Neural cell (in vitro differentiated cells): ENCODE measurements at regions not wholly inside any gene's neighbourhood (a gene's known extent, or its start where the extent isn't known, plus 50 kb on each side); places are given as distances from the start of the nearest gene placed in this dataset.

Source experiments
- H2AFZ ChIP-seq: fragments of 200-600, 300-800 bp; sonication (generic), shearing (Covaris generic); 2 replicates; pipeline ENCODE4 v1.6.0; 2014; ENCODE audit warnings: low read depth, mild to moderate bottlenecking, antibody characterized with exemption, low read length, moderate library complexity
- H3F3A ChIP-seq: fragments of 200-600 bp; shearing (Covaris generic); 2 replicates; pipeline ENCODE4 v1.6.1; 2016; ENCODE audit warnings: mild to moderate bottlenecking, moderate library complexity, mixed read lengths, antibody characterized with exemption, low read length; ENCODE audit not compliant: insufficient read depth, poor library complexity, severe bottlenecking
- H3K27ac ChIP-seq: fragments of 200-600, 300-800 bp; sonication (generic), shearing (Covaris generic); 2 replicates; pipeline ENCODE4 v1.5.1; 2014; ENCODE audit warnings: mild to moderate bottlenecking, low read length, moderate library complexity
- H3K27me3 ChIP-seq: fragments of 300-800, 200-600 bp; sonication (generic), shearing (Covaris generic); 2 replicates; pipeline ENCODE4 v1.6.0; 2014; ENCODE audit warnings: mild to moderate bottlenecking, low read depth, low read length, moderate library complexity; ENCODE audit not compliant: insufficient read depth
- H3K36me3 ChIP-seq: fragments of 300-800, 200-600 bp; sonication (generic), shearing (Covaris generic); 2 replicates; pipeline ENCODE4 v1.5.1; 2014; ENCODE audit warnings: mild to moderate bottlenecking, antibody characterized with exemption, low read length, moderate library complexity; ENCODE audit not compliant: insufficient read depth
- H3K4me2 ChIP-seq: fragments of 300-800, 200-600 bp; sonication (generic), shearing (Covaris generic); 2 replicates; pipeline ENCODE4 v1.6.0; 2014; ENCODE audit warnings: mild to moderate bottlenecking, low read length
- H3K4me3 ChIP-seq: fragments of 300-800, 200-600 bp; sonication (generic), shearing (Covaris generic); 2 replicates; pipeline ENCODE4 v1.5.1; 2014; ENCODE audit warnings: mild to moderate bottlenecking, low read length, moderate library complexity
- H3K79me2 ChIP-seq: fragments of 200-600 bp; shearing (Covaris generic); replicated peaks from 2 replicates; pipeline ENCODE4 v1.6.0; 2014; ENCODE audit warnings: mild to moderate bottlenecking, low read length, moderate library complexity; ENCODE audit not compliant: insufficient read depth
- H3K9ac ChIP-seq: fragments of 300-800, 200-600 bp; sonication (generic), shearing (Covaris generic); 2 replicates; pipeline ENCODE4 v1.6.1; 2016; ENCODE audit warnings: mild to moderate bottlenecking, low read length, mixed read lengths
- H3K9me2 ChIP-seq: fragments of 200-600 bp; shearing (Covaris generic); 2 replicates; pipeline ENCODE4 v1.6.1; 2016; ENCODE audit warnings: mild to moderate bottlenecking, low read length, mixed read lengths; ENCODE audit not compliant: insufficient read depth
- H3K9me3 ChIP-seq: fragments of 200-600, 300-800 bp; sonication (generic), shearing (Covaris generic); 2 replicates; pipeline ENCODE4 v1.6.1; 2016; ENCODE audit warnings: mild to moderate bottlenecking, mixed run types, low read length, moderate library complexity, mixed read lengths
- H4K20me1 ChIP-seq: fragments of 200-600 bp; shearing (Covaris generic); 2 replicates; pipeline ENCODE4 v1.6.1; 2016; ENCODE audit warnings: mild to moderate bottlenecking, mixed run types; ENCODE audit not compliant: insufficient read depth
- EP300 ChIP-seq: fragments of 450-650 bp; conservative IDR thresholded peaks from 2 replicates; pipeline ENCODE4 v1.6.1; 2014; ENCODE audit warnings: antibody characterized with exemption, mild to moderate bottlenecking, moderate library complexity; ENCODE audit not compliant: poor library complexity, severe bottlenecking
- EZH2 ChIP-seq: fragments of 200-600, 300-800 bp; shearing (Covaris generic), sonication (generic); IDR thresholded peaks from 2 replicates; pipeline ENCODE4 v1.6.1; 2014; ENCODE audit warnings: antibody characterized with exemption, low read length, borderline replicate concordance, mild to moderate bottlenecking; ENCODE audit not compliant: insufficient read depth, poor library complexity, severe bottlenecking
- MXI1 ChIP-seq: fragments of 450-650 bp; conservative IDR thresholded peaks from 2 replicates; pipeline ENCODE4 v1.6.1; 2014; ENCODE audit warnings: antibody characterized with exemption, mild to moderate bottlenecking; ENCODE audit not compliant: poor library complexity, severe bottlenecking
- POLR2AphosphoS5 ChIP-seq: IDR thresholded peaks from 2 replicates; pipeline ENCODE4 v1.6.1; 2012
- RAD21 ChIP-seq: fragments of 450-650 bp; conservative IDR thresholded peaks from 2 replicates; pipeline ENCODE4 v1.6.1; 2014; ENCODE audit warnings: antibody characterized with exemption, mild to moderate bottlenecking, moderate library complexity
- SMC3 ChIP-seq: fragments of 450-650 bp; conservative IDR thresholded peaks from 2 replicates; pipeline ENCODE4 v1.6.1; 2014; ENCODE audit warnings: antibody characterized with exemption, mild to moderate bottlenecking, moderate library complexity; ENCODE audit not compliant: poor library complexity
- TAF1 ChIP-seq: IDR thresholded peaks from 2 replicates; pipeline ENCODE4 v1.6.1; 2012; ENCODE audit warnings: low read depth
- TF ChIP-seq, protein P1 (sequence below): fragments of 450-650 bp; IDR thresholded peaks from 2 replicates; pipeline ENCODE4 v1.5.1; 2014; ENCODE audit warnings: antibody characterized with exemption, mild to moderate bottlenecking, moderate library complexity; ENCODE audit not compliant: poor library complexity, severe bottlenecking
- TF ChIP-seq, protein P2 (sequence below): IDR thresholded peaks from 2 replicates; pipeline ENCODE4 v1.6.1; 2012; ENCODE audit warnings: borderline replicate concordance

DNA sequence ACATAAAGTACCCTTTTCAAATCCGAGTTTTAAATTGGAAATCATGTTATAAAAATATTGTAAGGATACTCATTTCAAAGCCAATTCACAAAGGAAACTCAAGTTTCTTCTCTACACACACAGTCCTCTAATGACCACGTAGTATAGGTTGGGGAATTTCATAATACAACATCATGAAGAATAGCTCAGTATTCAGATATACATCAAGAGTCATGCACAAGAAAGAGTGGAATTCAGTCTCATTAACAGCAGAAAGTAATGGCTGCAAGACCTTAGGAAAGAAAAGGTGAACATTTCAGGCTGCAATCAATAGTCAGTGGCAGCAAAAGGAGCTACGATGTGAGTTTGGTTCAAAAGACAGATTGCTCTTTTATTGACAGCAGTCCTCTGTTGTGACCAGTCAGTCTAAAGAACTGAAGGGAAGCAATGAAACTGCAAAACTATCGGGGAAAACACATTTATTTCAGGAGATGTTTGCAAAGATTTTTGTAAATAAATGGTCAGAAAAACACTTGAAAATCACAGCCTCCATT is 317.2 kb downstream of the IPMK start:
- H3K4me3 ChIP-seq, result no peak overlapping the region
- no peak for TF ChIP-seq POLR2AphosphoS5
- TF ChIP-seq SMC3, result no peak
- TF ChIP-seq, protein P1, sequence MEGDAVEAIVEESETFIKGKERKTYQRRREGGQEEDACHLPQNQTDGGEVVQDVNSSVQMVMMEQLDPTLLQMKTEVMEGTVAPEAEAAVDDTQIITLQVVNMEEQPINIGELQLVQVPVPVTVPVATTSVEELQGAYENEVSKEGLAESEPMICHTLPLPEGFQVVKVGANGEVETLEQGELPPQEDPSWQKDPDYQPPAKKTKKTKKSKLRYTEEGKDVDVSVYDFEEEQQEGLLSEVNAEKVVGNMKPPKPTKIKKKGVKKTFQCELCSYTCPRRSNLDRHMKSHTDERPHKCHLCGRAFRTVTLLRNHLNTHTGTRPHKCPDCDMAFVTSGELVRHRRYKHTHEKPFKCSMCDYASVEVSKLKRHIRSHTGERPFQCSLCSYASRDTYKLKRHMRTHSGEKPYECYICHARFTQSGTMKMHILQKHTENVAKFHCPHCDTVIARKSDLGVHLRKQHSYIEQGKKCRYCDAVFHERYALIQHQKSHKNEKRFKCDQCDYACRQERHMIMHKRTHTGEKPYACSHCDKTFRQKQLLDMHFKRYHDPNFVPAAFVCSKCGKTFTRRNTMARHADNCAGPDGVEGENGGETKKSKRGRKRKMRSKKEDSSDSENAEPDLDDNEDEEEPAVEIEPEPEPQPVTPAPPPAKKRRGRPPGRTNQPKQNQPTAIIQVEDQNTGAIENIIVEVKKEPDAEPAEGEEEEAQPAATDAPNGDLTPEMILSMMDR, result no peak
- no peak for TF ChIP-seq RAD21
- TF ChIP-seq, protein P2, sequence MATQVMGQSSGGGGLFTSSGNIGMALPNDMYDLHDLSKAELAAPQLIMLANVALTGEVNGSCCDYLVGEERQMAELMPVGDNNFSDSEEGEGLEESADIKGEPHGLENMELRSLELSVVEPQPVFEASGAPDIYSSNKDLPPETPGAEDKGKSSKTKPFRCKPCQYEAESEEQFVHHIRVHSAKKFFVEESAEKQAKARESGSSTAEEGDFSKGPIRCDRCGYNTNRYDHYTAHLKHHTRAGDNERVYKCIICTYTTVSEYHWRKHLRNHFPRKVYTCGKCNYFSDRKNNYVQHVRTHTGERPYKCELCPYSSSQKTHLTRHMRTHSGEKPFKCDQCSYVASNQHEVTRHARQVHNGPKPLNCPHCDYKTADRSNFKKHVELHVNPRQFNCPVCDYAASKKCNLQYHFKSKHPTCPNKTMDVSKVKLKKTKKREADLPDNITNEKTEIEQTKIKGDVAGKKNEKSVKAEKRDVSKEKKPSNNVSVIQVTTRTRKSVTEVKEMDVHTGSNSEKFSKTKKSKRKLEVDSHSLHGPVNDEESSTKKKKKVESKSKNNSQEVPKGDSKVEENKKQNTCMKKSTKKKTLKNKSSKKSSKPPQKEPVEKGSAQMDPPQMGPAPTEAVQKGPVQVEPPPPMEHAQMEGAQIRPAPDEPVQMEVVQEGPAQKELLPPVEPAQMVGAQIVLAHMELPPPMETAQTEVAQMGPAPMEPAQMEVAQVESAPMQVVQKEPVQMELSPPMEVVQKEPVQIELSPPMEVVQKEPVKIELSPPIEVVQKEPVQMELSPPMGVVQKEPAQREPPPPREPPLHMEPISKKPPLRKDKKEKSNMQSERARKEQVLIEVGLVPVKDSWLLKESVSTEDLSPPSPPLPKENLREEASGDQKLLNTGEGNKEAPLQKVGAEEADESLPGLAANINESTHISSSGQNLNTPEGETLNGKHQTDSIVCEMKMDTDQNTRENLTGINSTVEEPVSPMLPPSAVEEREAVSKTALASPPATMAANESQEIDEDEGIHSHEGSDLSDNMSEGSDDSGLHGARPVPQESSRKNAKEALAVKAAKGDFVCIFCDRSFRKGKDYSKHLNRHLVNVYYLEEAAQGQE, result no peak
- TF ChIP-seq TAF1, result no peak
- TF ChIP-seq EZH2, result no peak
- no peaks in the 10 kb centered on the region for H3F3A ChIP-seq
- no peak overlapping the region for H3K4me2 ChIP-seq
- no peaks in the 10 kb centered on the region for H3K9me3 ChIP-seq
- no peaks in the 10 kb centered on the region for H3K9me2 ChIP-seq
- no peaks in the 10 kb centered on the region for H3K79me2 ChIP-seq
- no peaks in the 10 kb centered on the region for H3K27me3 ChIP-seq
- H3K27ac ChIP-seq, result no peak overlapping the region
- no peaks in the 10 kb centered on the region for H4K20me1 ChIP-seq
- H3K36me3 ChIP-seq, result no peaks in the 10 kb centered on the region
- H3K9ac ChIP-seq, result no peak overlapping the region
- H2AFZ ChIP-seq, result no peak overlapping the region

DNA sequence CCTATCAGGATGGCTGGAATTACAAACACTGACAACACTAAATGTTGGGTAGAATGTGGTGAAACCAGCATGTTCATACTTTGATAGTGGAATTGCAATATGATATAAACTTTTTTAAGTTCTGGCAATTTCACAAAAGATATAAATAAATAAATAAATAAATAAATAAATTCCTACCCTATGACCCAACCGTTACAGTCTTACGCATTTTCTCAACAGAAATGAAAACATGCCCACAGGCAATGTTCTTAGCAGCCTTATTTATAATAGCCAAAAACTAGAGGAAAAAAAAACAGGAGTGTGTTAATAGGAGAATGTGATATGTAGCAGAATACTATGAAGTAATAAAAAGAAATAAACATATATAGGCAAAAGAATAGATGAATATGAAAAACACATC is 318.9 kb downstream of the IPMK start:
- Histone ChIP-seq H2AFZ (no peak overlapping the region), H3K9me2 (no peaks in the 10 kb centered on the region), H3K4me2 (no peak overlapping the region), H4K20me1 (no peaks in the 10 kb centered on the region), H3K27ac (no peak overlapping the region), H3K9me3 (no peaks in the 10 kb centered on the region), H3K9ac (no peak overlapping the region), H3K27me3 (no peaks in the 10 kb centered on the region), H3K4me3 (no peak overlapping the region), H3K79me2 (no peaks in the 10 kb centered on the region), H3F3A (no peaks in the 10 kb centered on the region), H3K36me3 (no peaks in the 10 kb centered on the region)
- TF ChIP-seq SMC3 (no peak), EP300 (no peak), POLR2AphosphoS5 (no peak), TAF1 (no peak), RAD21 (no peak), MXI1 (no peak), EZH2 (no peak)
- TF ChIP-seq, protein P2, result no peak
- TF ChIP-seq, protein P1, result no peak
